ENCODE measurements at regions not wholly inside any gene's neighbourhood (a gene's known extent, or its start where the extent isn't known, plus 50 kb on each side); places are given as distances from the start of the nearest gene placed in this dataset.

DNA sequence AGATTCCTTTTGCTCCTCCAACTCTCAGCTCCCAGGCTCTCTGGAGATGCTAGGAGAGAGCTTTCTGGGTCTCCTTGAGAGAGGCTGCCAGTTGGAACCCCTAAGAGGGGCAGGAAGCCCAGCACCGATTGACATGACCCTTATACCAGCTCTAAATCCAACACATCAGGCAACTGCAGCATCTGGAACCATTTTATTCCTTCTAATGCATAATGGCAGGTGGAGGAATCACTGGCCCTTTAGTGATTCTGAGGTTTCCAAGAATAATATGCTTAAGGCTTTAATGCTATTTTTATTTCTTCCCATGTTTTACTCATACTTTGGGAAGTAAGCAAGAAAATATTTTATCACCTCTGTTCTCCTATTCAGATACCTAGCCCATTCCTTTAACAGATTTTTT lies 60.3 kb upstream of the TEX264 start:
- TF ChIP-seq, protein P1, sequence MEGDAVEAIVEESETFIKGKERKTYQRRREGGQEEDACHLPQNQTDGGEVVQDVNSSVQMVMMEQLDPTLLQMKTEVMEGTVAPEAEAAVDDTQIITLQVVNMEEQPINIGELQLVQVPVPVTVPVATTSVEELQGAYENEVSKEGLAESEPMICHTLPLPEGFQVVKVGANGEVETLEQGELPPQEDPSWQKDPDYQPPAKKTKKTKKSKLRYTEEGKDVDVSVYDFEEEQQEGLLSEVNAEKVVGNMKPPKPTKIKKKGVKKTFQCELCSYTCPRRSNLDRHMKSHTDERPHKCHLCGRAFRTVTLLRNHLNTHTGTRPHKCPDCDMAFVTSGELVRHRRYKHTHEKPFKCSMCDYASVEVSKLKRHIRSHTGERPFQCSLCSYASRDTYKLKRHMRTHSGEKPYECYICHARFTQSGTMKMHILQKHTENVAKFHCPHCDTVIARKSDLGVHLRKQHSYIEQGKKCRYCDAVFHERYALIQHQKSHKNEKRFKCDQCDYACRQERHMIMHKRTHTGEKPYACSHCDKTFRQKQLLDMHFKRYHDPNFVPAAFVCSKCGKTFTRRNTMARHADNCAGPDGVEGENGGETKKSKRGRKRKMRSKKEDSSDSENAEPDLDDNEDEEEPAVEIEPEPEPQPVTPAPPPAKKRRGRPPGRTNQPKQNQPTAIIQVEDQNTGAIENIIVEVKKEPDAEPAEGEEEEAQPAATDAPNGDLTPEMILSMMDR (conservative IDR thresholded peaks at IDR 0.05), result no peak
- TF ChIP-seq ZFX (IDR thresholded peaks at IDR 0.05), result no peak

All from C4-2B (cell line).